ENCODE measurements at regions not wholly inside any gene's neighbourhood (a gene's known extent, or its start where the extent isn't known, plus 50 kb on each side); places are given as distances from the start of the nearest gene placed in this dataset.
"Not testable (repeated sequence)": the region's sequence is repeated elsewhere in the genome, so short reads cannot be mapped to it uniquely, and the experiment has no call there.

- no peak for DNase-seq
These were observed 69.7 kb downstream of the RPS6KA4 start for GRCh38 chr11:64428693-64429092.

GRCh38 chr11:64429970-64430369, 71.0 kb downstream of the RPS6KA4 start:
- DNase-seq = no peak

- DNase-seq = no peak
These were observed 71.7 kb downstream of the RPS6KA4 start for GRCh38 chr11:64430645-64431044.

GRCh38 chr11:64436000-64436399, 77.0 kb downstream of the RPS6KA4 start:
- no peak for DNase-seq

GRCh38 chr11:64437426-64437825, 78.5 kb downstream of the RPS6KA4 start:
- DNase-seq = no peak

- no peak for DNase-seq
These were observed 80.2 kb downstream of the RPS6KA4 start for GRCh38 chr11:64438986-64439771.

GRCh38 chr11:64439772-64440491, 81.0 kb downstream of the RPS6KA4 start:
- not testable (repeated sequence) for DNase-seq

- DNase-seq = no peak
These were observed 82.2 kb downstream of the RPS6KA4 start for GRCh38 chr11:64441127-64441526.

- DNase-seq = no peak
These were observed 84.0 kb downstream of the RPS6KA4 start for GRCh38 chr11:64443001-64443400.

GRCh38 chr11:64444838-64445441, 86.0 kb downstream of the RPS6KA4 start:
- DNase-seq = no peak

GRCh38 chr11:64445651-64446050, 86.7 kb downstream of the RPS6KA4 start:
- no peak for DNase-seq

GRCh38 chr11:64447831-64448598, 89.1 kb downstream of the RPS6KA4 start:
- DNase-seq = no peak

GRCh38 chr11:64448599-64449380, 89.8 kb downstream of the RPS6KA4 start:
- DNase-seq = peak; percentile 6

GRCh38 chr11:64449381-64450167, 90.6 kb downstream of the RPS6KA4 start:
- DNase-seq = no peak

- no peak for DNase-seq
These were observed 91.2 kb downstream of the RPS6KA4 start for GRCh38 chr11:64450168-64450560.

- no peak for DNase-seq
These were observed 92.9 kb downstream of the RPS6KA4 start for GRCh38 chr11:64451856-64452255.

GRCh38 chr11:64453466-64453865, 94.5 kb downstream of the RPS6KA4 start:
- no peak for DNase-seq

GRCh38 chr11:64455456-64456261, 96.7 kb downstream of the RPS6KA4 start:
- DNase-seq = no peak

GRCh38 chr11:64456509-64457320, 97.8 kb downstream of the RPS6KA4 start:
- DNase-seq = no peak
